ENCODE measurements at regions not wholly inside any gene's neighbourhood (a gene's known extent, or its start where the extent isn't known, plus 50 kb on each side); places are given as distances from the start of the nearest gene placed in this dataset.
"Not testable (repeated sequence)": the region's sequence is repeated elsewhere in the genome, so short reads cannot be mapped to it uniquely, and the experiment has no call there.

DNA sequence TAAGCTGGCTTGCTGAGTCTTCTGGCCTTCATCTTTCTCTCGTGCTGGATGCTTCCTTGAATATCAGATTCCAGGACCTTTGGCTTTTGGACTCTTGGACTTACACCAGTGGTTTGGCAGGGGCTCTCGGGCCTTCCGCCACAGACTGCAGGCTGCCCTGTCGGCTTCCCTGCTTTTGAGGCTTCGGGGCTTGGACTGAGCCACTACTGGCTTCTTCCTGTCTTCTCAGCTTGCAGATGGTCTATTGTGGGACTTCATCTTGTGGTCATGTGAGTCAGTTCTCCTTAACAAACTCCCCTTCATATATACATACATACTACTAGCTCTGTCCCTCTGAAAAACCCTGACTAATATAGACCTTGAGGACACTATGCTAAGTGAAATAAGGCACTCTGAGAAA is 78.3 kb upstream of the SSBP2 start:
- DNase-seq (ENCODE audit: low read depth in 2 of 2) = no peak

DNA sequence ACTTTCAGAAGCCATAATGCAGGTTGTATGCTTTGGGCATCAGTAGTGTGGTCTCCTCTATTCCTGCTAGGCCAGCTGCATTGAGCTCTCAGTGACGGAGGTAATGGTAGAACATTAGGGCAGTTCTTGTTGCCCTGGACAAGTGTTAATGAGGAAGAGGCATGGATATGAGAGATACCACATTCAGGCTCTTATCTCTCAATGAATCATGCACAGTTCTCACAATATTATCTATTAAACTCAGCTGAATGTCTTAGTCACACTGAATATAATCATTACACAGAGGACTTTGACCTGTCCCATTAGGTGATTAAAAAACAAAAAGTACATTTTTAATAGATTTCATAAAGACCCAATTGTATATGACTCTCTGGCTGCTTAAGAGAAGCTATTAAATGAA is 76.6 kb upstream of the SSBP2 start:
- no peak for DNase-seq (ENCODE audit: low read depth in 2 of 2)

DNA sequence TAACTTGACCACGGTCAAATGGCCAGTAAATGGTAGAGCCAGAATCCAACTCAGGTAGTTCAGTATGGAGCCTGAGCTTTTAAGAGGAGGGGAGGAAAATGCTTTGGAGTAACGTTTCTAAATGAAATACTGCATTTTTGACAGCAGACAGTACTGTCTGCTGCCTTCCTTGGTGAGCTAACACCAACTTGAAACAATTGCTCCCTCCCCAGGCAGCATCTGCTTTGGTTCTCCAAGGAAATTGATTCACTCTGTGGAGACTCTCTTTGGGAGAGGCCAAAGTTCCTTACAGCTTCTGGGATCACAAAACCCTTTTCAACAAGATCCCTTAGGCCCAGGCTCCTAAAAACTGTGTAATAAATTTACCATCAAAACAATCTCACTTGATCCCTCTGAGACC is 75.2 kb upstream of the SSBP2 start:
- no peak for DNase-seq (ENCODE audit: low read depth in 2 of 2)

DNA sequence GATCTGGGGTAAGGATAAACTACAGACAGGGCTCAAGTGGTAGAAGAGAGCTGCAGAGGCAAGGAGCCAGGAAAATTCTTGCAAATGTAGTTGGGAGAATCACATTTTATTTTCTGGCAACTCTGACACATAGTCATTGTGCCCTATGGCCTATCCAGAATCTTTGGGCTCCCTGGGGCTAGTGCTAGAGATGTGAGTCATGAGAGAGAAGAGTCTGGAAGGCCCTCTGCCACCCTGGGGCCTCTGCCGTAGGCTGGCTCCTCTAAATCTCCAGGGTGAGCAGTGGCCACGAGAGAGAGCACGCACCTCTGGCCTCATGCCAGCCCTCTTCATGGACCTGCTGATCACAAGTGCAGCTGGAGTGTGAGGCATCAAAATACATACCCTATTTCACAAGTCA is 74.3 kb upstream of the SSBP2 start:
- no peak for DNase-seq (ENCODE audit: low read depth in 2 of 2)

- DNase-seq (ENCODE audit: low read depth in 2 of 2) = not testable (repeated sequence)
Measured at GRCh38 chr5:81823736-81824135, 72.8 kb upstream of the SSBP2 start.

DNA sequence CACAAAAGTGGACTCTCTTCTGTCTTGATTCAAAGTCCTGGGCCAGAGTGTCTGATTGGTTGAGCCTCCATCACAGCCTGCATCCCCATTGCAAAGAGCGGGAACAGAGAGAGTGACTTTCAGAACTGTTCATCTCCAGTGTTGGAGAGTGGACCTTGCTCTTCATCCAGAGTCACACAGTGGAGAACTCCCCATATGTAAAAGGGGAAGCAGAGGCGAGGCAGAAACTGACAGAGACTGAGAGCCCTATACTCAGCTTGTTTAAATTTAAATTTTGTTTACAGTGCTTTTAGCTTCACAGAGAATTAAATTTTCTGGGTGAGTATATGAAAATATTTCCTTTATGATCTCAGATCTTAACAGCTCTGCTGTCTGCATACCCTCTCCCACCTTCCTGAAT is 70.0 kb upstream of the SSBP2 start:
- DNase-seq (ENCODE audit: low read depth in 2 of 2) = no peak

- DNase-seq (ENCODE audit: low read depth in 2 of 2) = no peak
Measured at GRCh38 chr5:81820318-81820636, 69.4 kb upstream of the SSBP2 start.

DNA sequence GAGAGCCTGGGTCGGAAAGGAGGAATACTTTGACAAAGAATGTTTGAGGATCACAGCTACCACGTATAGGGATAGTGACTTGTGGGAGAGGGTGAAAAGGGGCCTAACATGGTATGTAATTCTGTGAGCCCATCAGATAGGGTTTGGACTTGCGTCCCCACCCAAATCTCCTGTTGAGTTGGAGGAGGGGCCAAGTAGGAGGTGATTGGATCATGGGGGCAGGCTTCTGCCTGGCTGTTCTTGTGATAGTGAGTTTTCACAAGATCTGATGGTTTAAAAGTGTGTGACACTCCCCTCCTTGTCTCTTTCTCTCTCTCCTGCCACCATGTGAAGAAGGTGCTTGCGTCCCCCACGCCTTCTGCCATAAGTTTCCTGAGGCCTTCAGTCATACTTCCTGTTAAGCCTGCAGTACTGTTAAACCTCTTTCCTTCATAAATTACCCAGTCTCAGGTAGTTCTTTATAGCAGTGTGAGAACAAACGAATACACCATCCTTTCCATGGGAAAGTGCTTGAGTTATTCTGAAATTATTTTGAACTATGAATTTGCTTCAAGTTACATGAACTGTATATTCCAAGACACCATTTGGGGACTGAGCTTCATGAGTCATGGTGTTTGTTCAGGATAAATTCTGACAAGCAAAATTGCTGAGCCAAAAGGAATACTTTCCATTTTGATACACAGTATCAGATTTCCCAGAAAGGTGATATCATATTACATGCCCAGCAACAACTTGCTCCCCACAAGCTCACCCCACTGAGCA is 68.8 kb upstream of the SSBP2 start:
- peak; percentile 30 to 63 for DNase-seq (ENCODE audit: low read depth in 2 of 2)

GRCh38 chr5:81817980-81818379 is 67.1 kb upstream of the SSBP2 start:
- DNase-seq (ENCODE audit: low read depth in 2 of 2) = no peak

DNA sequence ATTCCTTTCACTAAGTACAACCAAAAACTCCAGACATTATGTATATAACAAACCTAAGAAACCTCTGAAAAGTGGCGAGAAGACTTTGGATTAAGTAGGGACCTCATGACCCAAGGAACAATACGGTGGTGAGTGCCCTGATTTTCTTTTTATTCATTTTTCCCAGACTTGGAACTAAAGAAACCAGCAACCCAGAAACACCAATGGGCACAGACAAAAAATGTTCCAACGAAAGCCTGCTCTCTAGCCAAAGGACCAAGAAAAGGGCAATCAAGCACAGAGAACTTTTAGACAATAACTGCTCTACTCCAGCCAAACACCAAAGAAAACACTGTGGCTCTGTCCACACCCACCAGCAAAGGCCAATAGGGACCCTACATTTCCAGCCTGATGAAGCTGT is 66.2 kb upstream of the SSBP2 start:
- no peak for DNase-seq (ENCODE audit: low read depth in 2 of 2)

- DNase-seq (ENCODE audit: low read depth in 2 of 2) = no peak
Measured at GRCh38 chr5:81815321-81815720, 64.4 kb upstream of the SSBP2 start.

DNA sequence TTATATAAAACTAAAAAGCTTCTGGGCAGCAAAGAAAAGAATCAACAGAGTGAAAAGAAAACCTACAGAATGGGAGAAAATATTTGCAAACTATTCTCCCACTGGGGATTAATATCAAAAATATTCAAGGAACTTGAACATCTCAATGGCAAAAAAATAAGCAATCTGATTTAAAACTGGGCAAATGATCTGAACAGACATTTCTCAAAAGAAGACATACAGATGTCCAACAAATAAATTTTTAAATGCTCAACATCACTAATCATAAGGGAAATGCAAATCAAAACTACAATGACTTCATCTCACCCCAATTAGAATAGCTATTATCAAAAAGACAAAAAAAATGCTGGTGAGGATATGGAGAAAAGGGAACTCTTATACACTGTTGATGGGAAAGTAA is 57.2 kb upstream of the SSBP2 start:
- no peak for DNase-seq (ENCODE audit: low read depth in 2 of 2)

- no peak for DNase-seq (ENCODE audit: low read depth in 2 of 2)
Measured at GRCh38 chr5:81805086-81805485, 54.2 kb upstream of the SSBP2 start.

DNA sequence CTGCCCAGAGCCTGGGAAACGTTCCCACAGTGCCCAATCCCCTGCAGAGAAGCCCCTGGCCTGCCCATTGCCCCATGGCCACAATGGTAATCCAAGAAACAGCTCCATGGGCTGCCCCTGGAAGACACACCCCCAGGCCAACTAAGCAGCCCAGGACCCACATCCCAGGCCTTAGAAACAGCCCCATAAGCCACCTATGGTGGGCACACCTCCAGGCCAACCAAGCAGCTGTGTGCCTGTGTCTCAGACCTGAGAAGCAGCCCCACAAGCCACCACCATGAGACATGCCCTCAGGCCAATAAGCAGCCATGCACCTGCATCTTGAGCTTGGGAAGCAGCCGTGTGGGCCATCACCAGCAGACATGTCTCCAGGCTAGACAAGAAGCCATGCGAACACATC is 52.9 kb upstream of the SSBP2 start:
- DNase-seq (ENCODE audit: low read depth in 2 of 2) = no peak

- no peak for DNase-seq (ENCODE audit: low read depth in 2 of 2)
Measured at GRCh38 chr5:81802625-81803024, 51.7 kb upstream of the SSBP2 start.

DNA sequence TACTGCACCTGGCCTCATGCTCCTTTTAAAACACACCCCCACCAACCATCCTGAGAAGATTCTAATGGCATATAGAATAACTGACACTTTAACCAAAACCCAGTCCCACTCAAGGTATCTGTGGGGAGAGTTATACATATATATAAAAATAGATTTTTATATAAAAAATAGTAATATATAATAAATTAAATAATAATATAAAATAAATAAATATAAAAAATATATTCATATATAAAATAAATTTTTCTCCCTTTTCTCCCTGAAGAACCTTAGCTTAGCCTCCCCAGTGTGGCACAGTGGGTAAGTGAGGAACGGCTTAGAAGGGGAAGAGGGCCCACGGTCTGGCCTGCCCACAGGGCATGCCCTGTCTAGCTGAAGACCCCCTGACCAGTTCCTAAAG is 51.1 kb upstream of the SSBP2 start:
- no peak for DNase-seq (ENCODE audit: low read depth in 2 of 2)

DNA sequence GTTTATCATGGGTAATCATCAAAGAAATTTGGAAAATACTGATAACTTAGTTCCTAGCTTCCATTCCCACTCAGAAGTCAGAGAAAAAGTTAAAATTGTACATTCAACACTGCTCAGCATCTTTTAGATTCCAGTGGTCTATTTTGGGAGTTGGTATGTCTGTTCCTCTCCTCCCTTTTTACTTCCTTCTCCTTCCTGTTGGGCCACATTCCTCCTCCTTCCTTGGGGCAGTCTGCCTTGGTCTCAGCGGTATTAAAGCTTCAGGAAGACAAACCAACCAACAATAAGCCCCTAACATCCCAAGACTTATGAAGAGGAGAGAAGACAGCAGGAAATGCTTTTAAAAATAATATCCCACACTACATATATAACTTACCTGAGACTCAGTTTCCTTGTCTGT is 49.9 kb upstream of the SSBP2 start:
- no peak for DNase-seq (ENCODE audit: low read depth in 2 of 2)
